ENCODE measurements at regions not wholly inside any gene's neighbourhood (a gene's known extent, or its start where the extent isn't known, plus 50 kb on each side); places are given as distances from the start of the nearest gene placed in this dataset.

GRCh38 chr1:164914208-164914607 lies 355.2 kb downstream of the PBX1 start:
- peak; percentile 34 to 52 for TF ChIP-seq CTCF (conservative IDR thresholded peaks at IDR 0.05 in 1 of 2, IDR thresholded peaks at IDR 0.05 in 1 of 2; ENCODE audit: low read depth in 1 of 2, low read length in 2 of 2)
- TF ChIP-seq EZH2 (IDR thresholded peaks at IDR 0.05; ENCODE audit: low read length, missing control alignments): no peak
- Histone ChIP-seq H3K4me1 (ENCODE audit: control insufficient read depth, extremely low read depth, insufficient read depth, low read length) (no peaks in the 10 kb centered on the region), H4K20me1 (ENCODE audit: control insufficient read depth, extremely low read depth, insufficient read depth, low read length) (no peaks in the 10 kb centered on the region), H3K9ac (ENCODE audit: insufficient read depth, low read length) (no peak overlapping the region), H3K79me2 (ENCODE audit: control insufficient read depth, insufficient read depth, low read length) (no peaks in the 10 kb centered on the region), H3K27ac (ENCODE audit: insufficient read depth, low read length) (no peak overlapping the region), H3K4me2 (ENCODE audit: extremely low read depth, insufficient read depth, low read length) (no peak overlapping the region), H3K27me3 (ENCODE audit: control insufficient read depth, insufficient read depth, low read length) (no peaks in the 10 kb centered on the region), H3K9me3 (ENCODE audit: control insufficient read depth, insufficient read depth, low read depth, low read length) (no peaks in the 10 kb centered on the region), H3K4me3 (replicated peaks in 1 of 4; ENCODE audit: control extremely low read depth in 1 of 4, insufficient read depth in 1 of 4, low read depth in 3 of 4, low read length in 4 of 4) (no peak overlapping the region), H3K36me3 (ENCODE audit: control insufficient read depth, insufficient read depth, low read length) (no peaks in the 10 kb centered on the region), H2AFZ (ENCODE audit: low read length) (no peak overlapping the region)
- peak; percentile 33 to 79 for DNase-seq (ENCODE audit: low read depth in 2 of 2)

- no peak overlapping the region for H3K9ac ChIP-seq (ENCODE audit: insufficient read depth, low read length)
- no peak overlapping the region for H3K4me3 ChIP-seq (replicated peaks in 1 of 4; ENCODE audit: control extremely low read depth in 1 of 4, insufficient read depth in 1 of 4, low read depth in 3 of 4, low read length in 4 of 4)
- no peaks in the 10 kb centered on the region for H3K79me2 ChIP-seq (ENCODE audit: control insufficient read depth, insufficient read depth, low read length)
- H3K27ac ChIP-seq (ENCODE audit: insufficient read depth, low read length): no peak overlapping the region
- TF ChIP-seq EZH2 (IDR thresholded peaks at IDR 0.05; ENCODE audit: low read length, missing control alignments) (no peak), CTCF (conservative IDR thresholded peaks at IDR 0.05 in 1 of 2, IDR thresholded peaks at IDR 0.05 in 1 of 2; ENCODE audit: low read depth in 1 of 2, low read length in 2 of 2) (no peak)
- no peaks in the 10 kb centered on the region for H4K20me1 ChIP-seq (ENCODE audit: control insufficient read depth, extremely low read depth, insufficient read depth, low read length)
- DNase-seq (ENCODE audit: low read depth in 2 of 2): no peak
- no peaks in the 10 kb centered on the region for H3K4me1 ChIP-seq (ENCODE audit: control insufficient read depth, extremely low read depth, insufficient read depth, low read length)
- H3K4me2 ChIP-seq (ENCODE audit: extremely low read depth, insufficient read depth, low read length): no peak overlapping the region
- no peaks in the 10 kb centered on the region for H3K36me3 ChIP-seq (ENCODE audit: control insufficient read depth, insufficient read depth, low read length)
- H2AFZ ChIP-seq (ENCODE audit: low read length): no peak overlapping the region
- no peaks in the 10 kb centered on the region for H3K27me3 ChIP-seq (ENCODE audit: control insufficient read depth, insufficient read depth, low read length)
- H3K9me3 ChIP-seq (ENCODE audit: control insufficient read depth, insufficient read depth, low read depth, low read length): no peaks in the 10 kb centered on the region
These were observed 353.3 kb downstream of the PBX1 start for GRCh38 chr1:164912290-164912689.

- Histone ChIP-seq H3K27ac (ENCODE audit: insufficient read depth, low read length) (no peak overlapping the region), H2AFZ (ENCODE audit: low read length) (no peak overlapping the region), H4K20me1 (ENCODE audit: control insufficient read depth, extremely low read depth, insufficient read depth, low read length) (no peaks in the 10 kb centered on the region), H3K4me1 (ENCODE audit: control insufficient read depth, extremely low read depth, insufficient read depth, low read length) (no peaks in the 10 kb centered on the region), H3K4me2 (ENCODE audit: extremely low read depth, insufficient read depth, low read length) (no peak overlapping the region), H3K9ac (ENCODE audit: insufficient read depth, low read length) (no peak overlapping the region), H3K9me3 (ENCODE audit: control insufficient read depth, insufficient read depth, low read depth, low read length) (no peaks in the 10 kb centered on the region), H3K79me2 (ENCODE audit: control insufficient read depth, insufficient read depth, low read length) (no peaks in the 10 kb centered on the region), H3K4me3 (replicated peaks in 1 of 4; ENCODE audit: control extremely low read depth in 1 of 4, insufficient read depth in 1 of 4, low read depth in 3 of 4, low read length in 4 of 4) (no peak overlapping the region), H3K36me3 (ENCODE audit: control insufficient read depth, insufficient read depth, low read length) (no peaks in the 10 kb centered on the region), H3K27me3 (ENCODE audit: control insufficient read depth, insufficient read depth, low read length) (no peaks in the 10 kb centered on the region)
- TF ChIP-seq EZH2 (IDR thresholded peaks at IDR 0.05; ENCODE audit: low read length, missing control alignments) (no peak), CTCF (conservative IDR thresholded peaks at IDR 0.05 in 1 of 2, IDR thresholded peaks at IDR 0.05 in 1 of 2; ENCODE audit: low read depth in 1 of 2, low read length in 2 of 2) (no peak)
- no peak for DNase-seq (ENCODE audit: low read depth in 2 of 2)
These were observed 351.7 kb downstream of the PBX1 start for GRCh38 chr1:164910671-164911070.
